ENCODE measurements at regions not wholly inside any gene's neighbourhood (a gene's known extent, or its start where the extent isn't known, plus 50 kb on each side); places are given as distances from the start of the nearest gene placed in this dataset.
A peak's percentile ranks its signal among the peaks of the same experiment; 100 is the strongest.

DNA sequence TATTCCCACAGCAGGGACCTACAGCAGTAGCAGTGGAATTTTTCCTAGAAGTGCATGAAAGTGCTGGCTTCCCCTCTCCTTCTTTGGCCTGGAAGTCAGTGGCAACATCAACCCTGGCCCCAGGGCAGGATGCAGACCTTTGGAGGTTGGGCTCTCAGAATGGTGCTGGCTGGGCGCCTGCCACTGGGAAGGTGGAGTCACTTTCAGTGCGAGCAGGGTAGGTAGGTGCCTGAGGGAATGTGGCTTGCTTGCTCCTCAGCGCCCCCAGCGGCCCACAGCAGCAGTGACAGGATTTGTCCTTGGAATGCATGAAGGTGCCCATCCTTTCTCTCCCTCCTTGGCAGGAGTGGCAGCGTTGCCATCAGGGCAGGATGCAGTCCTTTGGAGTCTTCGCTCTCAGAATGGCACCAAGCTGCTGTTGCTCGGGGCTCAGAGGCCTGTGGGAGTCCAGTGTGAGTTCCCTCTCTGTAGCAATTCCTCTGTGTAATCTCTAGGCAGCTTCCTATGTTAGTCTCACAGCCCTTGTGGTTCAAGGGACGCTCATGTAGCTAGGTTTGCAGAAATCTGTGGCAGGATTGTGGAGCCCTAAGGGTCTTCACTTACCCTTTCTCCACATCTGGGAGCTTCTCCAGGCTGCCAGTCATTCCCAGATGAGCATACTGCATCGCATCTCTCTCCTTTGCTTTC lies 354.4 kb upstream of the DACH1 start:
- TF ChIP-seq, protein P1, sequence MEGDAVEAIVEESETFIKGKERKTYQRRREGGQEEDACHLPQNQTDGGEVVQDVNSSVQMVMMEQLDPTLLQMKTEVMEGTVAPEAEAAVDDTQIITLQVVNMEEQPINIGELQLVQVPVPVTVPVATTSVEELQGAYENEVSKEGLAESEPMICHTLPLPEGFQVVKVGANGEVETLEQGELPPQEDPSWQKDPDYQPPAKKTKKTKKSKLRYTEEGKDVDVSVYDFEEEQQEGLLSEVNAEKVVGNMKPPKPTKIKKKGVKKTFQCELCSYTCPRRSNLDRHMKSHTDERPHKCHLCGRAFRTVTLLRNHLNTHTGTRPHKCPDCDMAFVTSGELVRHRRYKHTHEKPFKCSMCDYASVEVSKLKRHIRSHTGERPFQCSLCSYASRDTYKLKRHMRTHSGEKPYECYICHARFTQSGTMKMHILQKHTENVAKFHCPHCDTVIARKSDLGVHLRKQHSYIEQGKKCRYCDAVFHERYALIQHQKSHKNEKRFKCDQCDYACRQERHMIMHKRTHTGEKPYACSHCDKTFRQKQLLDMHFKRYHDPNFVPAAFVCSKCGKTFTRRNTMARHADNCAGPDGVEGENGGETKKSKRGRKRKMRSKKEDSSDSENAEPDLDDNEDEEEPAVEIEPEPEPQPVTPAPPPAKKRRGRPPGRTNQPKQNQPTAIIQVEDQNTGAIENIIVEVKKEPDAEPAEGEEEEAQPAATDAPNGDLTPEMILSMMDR (IDR thresholded peaks at IDR 0.05): peak in 4 of 6 experiments; percentile 29 to 66 (median 56)
- no peak for TF ChIP-seq POLR2A (IDR thresholded peaks at IDR 0.05)

All from Peyer's patch (tissue), 4 donors.